ENCODE measurements at regions not wholly inside any gene's neighbourhood (a gene's known extent, or its start where the extent isn't known, plus 50 kb on each side); places are given as distances from the start of the nearest gene placed in this dataset.

GRCh38 chr17:13256545-13256944 is 238.7 kb upstream of the ELAC2 start:
- WGBS, 2 donors, result 91 to 100% methylated on average over 3 of the region's 3 CpGs
- H3K36me3 ChIP-seq, result no peaks in the 10 kb centered on the region
- no peaks in the 10 kb centered on the region for H3K9me3 ChIP-seq
- H3K27ac ChIP-seq, result no peak overlapping the region
- TF ChIP-seq, protein P1, sequence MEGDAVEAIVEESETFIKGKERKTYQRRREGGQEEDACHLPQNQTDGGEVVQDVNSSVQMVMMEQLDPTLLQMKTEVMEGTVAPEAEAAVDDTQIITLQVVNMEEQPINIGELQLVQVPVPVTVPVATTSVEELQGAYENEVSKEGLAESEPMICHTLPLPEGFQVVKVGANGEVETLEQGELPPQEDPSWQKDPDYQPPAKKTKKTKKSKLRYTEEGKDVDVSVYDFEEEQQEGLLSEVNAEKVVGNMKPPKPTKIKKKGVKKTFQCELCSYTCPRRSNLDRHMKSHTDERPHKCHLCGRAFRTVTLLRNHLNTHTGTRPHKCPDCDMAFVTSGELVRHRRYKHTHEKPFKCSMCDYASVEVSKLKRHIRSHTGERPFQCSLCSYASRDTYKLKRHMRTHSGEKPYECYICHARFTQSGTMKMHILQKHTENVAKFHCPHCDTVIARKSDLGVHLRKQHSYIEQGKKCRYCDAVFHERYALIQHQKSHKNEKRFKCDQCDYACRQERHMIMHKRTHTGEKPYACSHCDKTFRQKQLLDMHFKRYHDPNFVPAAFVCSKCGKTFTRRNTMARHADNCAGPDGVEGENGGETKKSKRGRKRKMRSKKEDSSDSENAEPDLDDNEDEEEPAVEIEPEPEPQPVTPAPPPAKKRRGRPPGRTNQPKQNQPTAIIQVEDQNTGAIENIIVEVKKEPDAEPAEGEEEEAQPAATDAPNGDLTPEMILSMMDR (IDR thresholded peaks at IDR 0.05), result no peak
- TF ChIP-seq POLR2A (IDR thresholded peaks at IDR 0.05) (no peak), EP300 (IDR thresholded peaks at IDR 0.05) (no peak)
- no peaks in the 10 kb centered on the region for H3K27me3 ChIP-seq
- H3K4me1 ChIP-seq, result no peaks in the 10 kb centered on the region
- no peak for DNase-seq (ENCODE audit: low spot score in 2 of 2)
- H3K4me3 ChIP-seq, result no peak overlapping the region

DNA sequence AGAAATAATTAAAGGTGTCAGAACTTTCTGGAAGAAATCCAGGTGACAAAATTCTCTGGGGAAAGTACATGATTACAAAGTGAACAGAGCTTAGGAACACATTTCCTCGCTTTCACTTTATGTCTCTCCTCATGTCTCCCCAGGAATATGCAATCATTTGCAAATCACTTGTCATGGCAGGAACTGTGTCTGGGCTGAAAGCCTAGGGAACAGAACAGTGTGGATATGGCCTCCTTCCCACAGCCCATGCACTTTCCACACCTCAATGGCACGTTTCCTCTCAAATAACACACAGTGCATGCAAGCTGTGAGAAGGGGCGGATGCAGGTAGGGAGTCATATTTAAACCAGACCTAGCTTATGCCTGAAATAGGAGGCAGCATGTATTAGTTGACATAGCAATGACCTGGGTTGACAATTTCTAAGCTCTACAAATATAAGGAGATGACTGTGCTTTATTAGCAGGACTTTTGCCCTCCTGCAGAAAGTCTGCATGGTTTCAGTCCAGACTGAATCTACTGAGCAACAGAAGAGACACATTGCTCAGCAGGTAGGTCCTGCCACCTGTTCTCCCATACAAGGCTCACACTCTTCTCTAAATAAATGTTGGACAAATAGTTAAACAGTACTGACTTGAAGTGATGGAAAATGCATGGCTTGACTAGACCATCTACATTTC is 236.0 kb upstream of the ELAC2 start:
- H3K9me3 ChIP-seq, result peaks cover 0 to 19% (median 0%) of the 10 kb centered on the region in 4 donors
- WGBS, 2 donors, result 75 to 78% methylated on average over 3 of the region's 3 CpGs
- no peak overlapping the region for H3K27ac ChIP-seq
- TF ChIP-seq POLR2A (IDR thresholded peaks at IDR 0.05) (no peak), EP300 (IDR thresholded peaks at IDR 0.05) (no peak)
- TF ChIP-seq, protein P1 (IDR thresholded peaks at IDR 0.05), result no peak
- no peak overlapping the region for H3K4me3 ChIP-seq
- H3K4me1 ChIP-seq, result no peaks in the 10 kb centered on the region
- no peak for DNase-seq (ENCODE audit: low spot score in 2 of 2)
- no peaks in the 10 kb centered on the region for H3K36me3 ChIP-seq
- H3K27me3 ChIP-seq, result no peaks in the 10 kb centered on the region

GRCh38 chr17:13244513-13244912 is 226.7 kb upstream of the ELAC2 start:
- 70 to 79% methylated on average over 5 of the region's 5 CpGs for WGBS, 2 donors
- peaks cover 0 to 8% (median 0%) of the 10 kb centered on the region in 4 donors for H3K9me3 ChIP-seq

GRCh38 chr17:13243585-13243984 is 225.8 kb upstream of the ELAC2 start:
- no peak for DNase-seq (ENCODE audit: low spot score in 2 of 2)
- TF ChIP-seq EP300 (IDR thresholded peaks at IDR 0.05) (no peak), POLR2A (IDR thresholded peaks at IDR 0.05) (no peak)
- TF ChIP-seq, protein P1 (IDR thresholded peaks at IDR 0.05), result no peak
- H3K27me3 ChIP-seq, result no peaks in the 10 kb centered on the region
- 94% methylated on average over 4 of the region's 4 CpGs for WGBS, 2 donors
- peaks cover 0 to 4% (median 0%) of the 10 kb centered on the region in 4 donors for H3K9me3 ChIP-seq
- H3K4me3 ChIP-seq, result no peak overlapping the region
- H3K27ac ChIP-seq, result no peak overlapping the region
- H3K4me1 ChIP-seq, result no peaks in the 10 kb centered on the region
- no peaks in the 10 kb centered on the region for H3K36me3 ChIP-seq

More at GRCh38 chr17:13244513-13244912, 226.7 kb upstream of the ELAC2 start:
- Histone ChIP-seq H3K4me1 (no peaks in the 10 kb centered on the region), H3K27me3 (no peaks in the 10 kb centered on the region), H3K27ac (no peak overlapping the region), H3K4me3 (no peak overlapping the region), H3K36me3 (no peaks in the 10 kb centered on the region)
- TF ChIP-seq POLR2A (IDR thresholded peaks at IDR 0.05) (no peak), EP300 (IDR thresholded peaks at IDR 0.05) (peak in 1 of 2 donors; percentile 36)
- peak; percentile 33 to 61 for DNase-seq (ENCODE audit: low spot score in 2 of 2)

DNA sequence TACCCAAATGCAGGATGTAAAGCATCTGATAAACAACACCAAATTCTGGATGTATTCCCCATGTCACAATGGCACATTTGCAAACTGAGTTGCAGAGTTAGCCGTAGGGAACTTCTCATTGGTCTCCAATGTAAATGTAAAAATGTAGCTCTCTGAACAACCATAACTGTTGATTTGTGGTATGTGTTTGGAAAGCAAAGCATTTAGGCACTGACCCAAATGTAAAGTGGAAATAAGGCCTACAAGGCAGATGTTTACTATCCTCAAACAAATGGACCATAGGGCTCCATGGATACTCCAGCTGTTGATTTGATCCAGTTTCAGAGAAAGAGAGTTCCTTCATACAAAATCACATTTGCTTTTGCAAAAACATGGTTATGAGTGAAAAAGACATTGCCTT is 223.0 kb upstream of the ELAC2 start:
- no peak for TF ChIP-seq EP300 (IDR thresholded peaks at IDR 0.05)
- TF ChIP-seq POLR2A (IDR thresholded peaks at IDR 0.05), result no peak
- TF ChIP-seq, protein P1 (IDR thresholded peaks at IDR 0.05), result no peak
- WGBS, 2 donors, result 58 to 84% methylated on average over 1 of the region's 1 CpG
- H3K36me3 ChIP-seq, result no peaks in the 10 kb centered on the region
- no peak for DNase-seq (ENCODE audit: low spot score in 2 of 2)
- no peak overlapping the region for H3K4me3 ChIP-seq
- H3K27me3 ChIP-seq, result no peaks in the 10 kb centered on the region
- H3K27ac ChIP-seq, result no peak overlapping the region
- no peaks in the 10 kb centered on the region for H3K4me1 ChIP-seq
- H3K9me3 ChIP-seq, result no peaks in the 10 kb centered on the region

All from tibial nerve (tissue), 4 donors.